ENCODE measurements at regions not wholly inside any gene's neighbourhood (a gene's known extent, or its start where the extent isn't known, plus 50 kb on each side); places are given as distances from the start of the nearest gene placed in this dataset.

GRCh38 chr1:184221087-184221486 is 165.7 kb upstream of the C1orf21 start:
- no peak for DNase-seq

- peak; percentile 50 for DNase-seq
Observed at GRCh38 chr1:184222652-184223052, 164.2 kb upstream of the C1orf21 start.

GRCh38 chr1:184223216-184223615 is 163.6 kb upstream of the C1orf21 start:
- DNase-seq: no peak

GRCh38 chr1:184225283-184226099 is 161.3 kb upstream of the C1orf21 start:
- no peak for DNase-seq

GRCh38 chr1:184226100-184226487 is 160.7 kb upstream of the C1orf21 start:
- DNase-seq: no peak

GRCh38 chr1:184228558-184228957 is 158.3 kb upstream of the C1orf21 start:
- no peak for DNase-seq

- DNase-seq: no peak
Observed at GRCh38 chr1:184237588-184237987, 149.2 kb upstream of the C1orf21 start.

GRCh38 chr1:184241446-184241845 is 145.4 kb upstream of the C1orf21 start:
- no peak for DNase-seq

GRCh38 chr1:184242507-184242943 is 144.3 kb upstream of the C1orf21 start:
- no peak for DNase-seq

- DNase-seq: no peak
Observed at GRCh38 chr1:184244962-184245361, 141.9 kb upstream of the C1orf21 start.

- no peak for DNase-seq
Observed at GRCh38 chr1:184247671-184248070, 139.2 kb upstream of the C1orf21 start.

- no peak for DNase-seq
Observed at GRCh38 chr1:184253921-184254320, 132.9 kb upstream of the C1orf21 start.

GRCh38 chr1:184254849-184255248 is 132.0 kb upstream of the C1orf21 start:
- DNase-seq: no peak

- no peak for DNase-seq
Observed at GRCh38 chr1:184255560-184255959, 131.3 kb upstream of the C1orf21 start.

GRCh38 chr1:184257873-184258272 is 129.0 kb upstream of the C1orf21 start:
- no peak for DNase-seq

- DNase-seq: no peak
Observed at GRCh38 chr1:184258525-184258924, 128.3 kb upstream of the C1orf21 start.

GRCh38 chr1:184260382-184260781 is 126.4 kb upstream of the C1orf21 start:
- DNase-seq: no peak

- no peak for DNase-seq
Observed at GRCh38 chr1:184262109-184262508, 124.7 kb upstream of the C1orf21 start.

GRCh38 chr1:184267747-184268146 is 119.1 kb upstream of the C1orf21 start:
- DNase-seq: no peak

GRCh38 chr1:184270556-184270955 is 116.3 kb upstream of the C1orf21 start:
- no peak for DNase-seq

GRCh38 chr1:184272175-184272866 is 114.5 kb upstream of the C1orf21 start:
- DNase-seq: no peak

GRCh38 chr1:184276416-184276815 is 110.4 kb upstream of the C1orf21 start:
- no peak for DNase-seq

GRCh38 chr1:184279911-184280458 is 106.8 kb upstream of the C1orf21 start:
- no peak for DNase-seq

GRCh38 chr1:184283999-184284398 is 102.8 kb upstream of the C1orf21 start:
- no peak for DNase-seq
